Transverse colon (tissue), 4 donors: ENCODE measurements at regions not wholly inside any gene's neighbourhood (a gene's known extent, or its start where the extent isn't known, plus 50 kb on each side); places are given as distances from the start of the nearest gene placed in this dataset.

Source experiments
- DNase-seq: peaks from one replicate; pipeline ENCODE4 v3.0.0-alpha.2; 2019
- H3K27ac ChIP-seq, 4 donors: fragments of 200-600 bp; sonication (generic); 2 replicates each; pipeline ENCODE4 v1.5.1; 2016 to 2018; ENCODE audit warnings: inconsistent platforms in 4 of 4
- H3K27me3 ChIP-seq: fragments of 200-600 bp; sonication (generic); 2 replicates; pipeline ENCODE4 v1.5.1; 2017; ENCODE audit warnings: inconsistent platforms
- H3K36me3 ChIP-seq, 4 donors: fragments of 200-600 bp; sonication (generic); 2 replicates each; pipeline ENCODE4 v1.5.1; 2017 to 2019; ENCODE audit warnings: inconsistent platforms in 4 of 4
- H3K4me1 ChIP-seq, 4 donors: fragments of 200-600 bp; sonication (generic); 2 replicates each; pipeline ENCODE4 v1.5.1; 2017 to 2020; ENCODE audit warnings: inconsistent platforms in 4 of 4
- H3K4me3 ChIP-seq, 4 donors: fragments of 200-600 bp; sonication (generic); 1 replicate in 1 of 4; 2 replicates in 3 of 4; pipeline versions ENCODE4 v1.5.1 to v1.6.1; 2017 to 2019; ENCODE audit warnings: inconsistent platforms in 4 of 4
- H3K9me3 ChIP-seq, 2 donors: fragments of 200-600 bp; sonication (generic); 2 replicates each; pipeline ENCODE4 v1.5.1; 2017 to 2019; ENCODE audit warnings: inconsistent platforms in 2 of 2
- CTCF ChIP-seq, 5 experiments: fragments of 200-600 bp in 3 of 5; fragments of 450-650 bp in 2 of 5; sonication (generic) in 3 of 5; IDR thresholded peaks; 1 replicate in 2 of 5; 2 replicates in 3 of 5; pipeline ENCODE4 v1.5.1; 2016 to 2017; ENCODE audit warnings: antibody characterized with exemption in 5 of 5, inconsistent platforms in 3 of 5, mild to moderate bottlenecking in 2 of 5, moderate library complexity in 1 of 5
- EP300 ChIP-seq: sonication (generic); formaldehyde crosslinking; IDR thresholded peaks from one replicate; pipeline ENCODE4 v1.6.1; 2017; ENCODE audit warnings: antibody characterized with exemption, low read depth
- POLR2A ChIP-seq: fragments of 450-650 bp; IDR thresholded peaks from one replicate; pipeline ENCODE4 v1.6.1; 2016; ENCODE audit warnings: antibody characterized with exemption, mild to moderate bottlenecking, moderate library complexity
- POLR2AphosphoS5 ChIP-seq, 3 donors: sonication (generic); formaldehyde crosslinking; IDR thresholded peaks; one replicate each; pipeline ENCODE4 v1.6.1; 2016; ENCODE audit warnings: antibody characterized with exemption in 3 of 3
- WGBS, 2 donors: methylation state at CpG; one replicate each; pipeline ENCODE4 v1.1.5; 2018; ENCODE audit warnings: low coverage in 1 of 2; 5-methylcytosine and 5-hydroxymethylcytosine counted together
- in situ Hi-C, 4 donors: fragments of 200-750 bp; cut with MboI; loops; one replicate each; pipeline versions ENCODE4 v1.15.0 to v1.15.1; 2017; ENCODE audit warnings: low sequenced_read_pairs in 3 of 4, low pct_ligation_motif_present in 1 of 4, low pct_unique_long_range_greater_than_20kb in 1 of 4
- intact Hi-C: fragments of 100-400 bp; cut with DNase I; formaldehyde crosslinking; loops from one replicate; pipeline ENCODE4 v1.15.1; 2023; ENCODE audit warnings: low total_unique reads

- no peak for TF ChIP-seq EP300
- TF ChIP-seq POLR2A: no peak
- no peak for TF ChIP-seq CTCF (IDR thresholded peaks at IDR 0.05)
- no peak for TF ChIP-seq POLR2AphosphoS5 (IDR thresholded peaks at IDR 0.05)
- no peak overlapping the region for H3K27ac ChIP-seq
- intact Hi-C loops (no loop called here), in situ Hi-C loops (no loop called here)
- H3K4me1 ChIP-seq: peaks cover 0 to 7% (median 0%) of the 10 kb centered on the region in 4 donors
- H3K4me3 ChIP-seq: no peak overlapping the region
- H3K36me3 ChIP-seq: no peaks in the 10 kb centered on the region
- WGBS, 2 donors: 93 to 97% methylated on average over 4 of the region's 4 CpGs
- H3K27me3 ChIP-seq: no peaks in the 10 kb centered on the region
- no peak for DNase-seq
- no peaks in the 10 kb centered on the region for H3K9me3 ChIP-seq
Observed at GRCh38 chr12:68530299-68530698, 80.4 kb upstream of the RAP1B start.

GRCh38 chr12:68530965-68531364 is 79.7 kb upstream of the RAP1B start:
- TF ChIP-seq EP300: no peak
- no peak for TF ChIP-seq POLR2AphosphoS5 (IDR thresholded peaks at IDR 0.05)
- no peak for TF ChIP-seq CTCF (IDR thresholded peaks at IDR 0.05)
- TF ChIP-seq POLR2A: no peak
- Histone ChIP-seq H3K4me3 (no peak overlapping the region), H3K27me3 (no peaks in the 10 kb centered on the region), H3K4me1 (peaks cover 0 to 7% (median 0%) of the 10 kb centered on the region in 4 donors), H3K36me3 (no peaks in the 10 kb centered on the region), H3K9me3 (no peaks in the 10 kb centered on the region), H3K27ac (no peak overlapping the region)
- no peak for DNase-seq
- in situ Hi-C loops (no loop called here), intact Hi-C loops (no loop called here)
- 64 to 79% methylated on average over 1 of the region's 1 CpG for WGBS, 2 donors

- in situ Hi-C loops (no loop called here), intact Hi-C loops (no loop called here)
- H3K9me3 ChIP-seq: no peaks in the 10 kb centered on the region
- 78 to 80% methylated on average over 1 of the region's 1 CpG for WGBS, 2 donors
- no peaks in the 10 kb centered on the region for H3K27me3 ChIP-seq
- DNase-seq: no peak
- H3K4me1 ChIP-seq: peaks cover 0 to 7% (median 0%) of the 10 kb centered on the region in 4 donors
- no peaks in the 10 kb centered on the region for H3K36me3 ChIP-seq
- peak overlapping the region in 1 of 4 donors; percentile 13 for H3K27ac ChIP-seq
- no peak overlapping the region for H3K4me3 ChIP-seq
- TF ChIP-seq CTCF (IDR thresholded peaks at IDR 0.05) (no peak), POLR2AphosphoS5 (IDR thresholded peaks at IDR 0.05) (no peak), EP300 (no peak), POLR2A (no peak)
Observed at GRCh38 chr12:68532204-68532886, 78.4 kb upstream of the RAP1B start.

GRCh38 chr12:68532887-68533248 is 77.8 kb upstream of the RAP1B start:
- H3K4me1 ChIP-seq: peaks cover 0 to 7% (median 0%) of the 10 kb centered on the region in 4 donors
- H3K27me3 ChIP-seq: no peaks in the 10 kb centered on the region
- no peaks in the 10 kb centered on the region for H3K9me3 ChIP-seq
- no peak for TF ChIP-seq EP300
- no peak for TF ChIP-seq POLR2AphosphoS5 (IDR thresholded peaks at IDR 0.05)
- TF ChIP-seq CTCF (IDR thresholded peaks at IDR 0.05): no peak
- no peak for TF ChIP-seq POLR2A
- DNase-seq: no peak
- intact Hi-C loops (no loop called here), in situ Hi-C loops (no loop called here)
- 74 to 84% methylated on average over 2 of the region's 2 CpGs for WGBS, 2 donors
- no peak overlapping the region for H3K4me3 ChIP-seq
- H3K36me3 ChIP-seq: no peaks in the 10 kb centered on the region
- H3K27ac ChIP-seq: peak overlapping the region in 1 of 4 donors; percentile 13
